ENCODE measurements at regions not wholly inside any gene's neighbourhood (a gene's known extent, or its start where the extent isn't known, plus 50 kb on each side); places are given as distances from the start of the nearest gene placed in this dataset.

GRCh38 chr12:123063535-123063934 lies 83.1 kb downstream of the ARL6IP4 start:
- peaks cover 14% of the 10 kb centered on the region for H3K4me1 Mint-ChIP-seq
- ATAC-seq (no peak), DNase-seq (no peak)
- H3K27me3 Mint-ChIP-seq = no peaks in the 10 kb centered on the region
- no peak overlapping the region for H3K4me3 Mint-ChIP-seq
- no peak overlapping the region for H3K27ac Mint-ChIP-seq
- CTCF ChIA-PET = interaction anchor here (1.1 to 5.6 kb wide), 3 partner anchors 12 to 43 kb away, joined by 3 to 30 read pairs (median 3); no protein-coding TSS in a partner anchor
- no peaks in the 10 kb centered on the region for H3K36me3 Mint-ChIP-seq
- H3K9me3 Mint-ChIP-seq (ENCODE audit: low read depth) = no peaks in the 10 kb centered on the region

GRCh38 chr12:123062681-123063486 lies 82.4 kb downstream of the ARL6IP4 start:
- peaks cover 14% of the 10 kb centered on the region for H3K4me1 Mint-ChIP-seq
- no peak overlapping the region for H3K27ac Mint-ChIP-seq
- DNase-seq (no peak), ATAC-seq (no peak)
- H3K36me3 Mint-ChIP-seq = no peaks in the 10 kb centered on the region
- no peaks in the 10 kb centered on the region for H3K9me3 Mint-ChIP-seq (ENCODE audit: low read depth)
- no peak overlapping the region for H3K4me3 Mint-ChIP-seq
- CTCF ChIA-PET = interaction anchor here (1.1 to 5.6 kb wide), 3 partner anchors 13 to 44 kb away, joined by 3 to 30 read pairs (median 3); no protein-coding TSS in a partner anchor
- no peaks in the 10 kb centered on the region for H3K27me3 Mint-ChIP-seq

GRCh38 chr12:123061441-123062205 lies 81.1 kb downstream of the ARL6IP4 start:
- Mint-ChIP-seq H3K36me3 (no peaks in the 10 kb centered on the region), H3K4me3 (no peak overlapping the region), H3K27me3 (no peaks in the 10 kb centered on the region), H3K27ac (no peak overlapping the region), H3K4me1 (peaks cover 14% of the 10 kb centered on the region), H3K9me3 (ENCODE audit: low read depth) (no peaks in the 10 kb centered on the region)
- no peak for ATAC-seq
- DNase-seq = no peak
- CTCF ChIA-PET = interaction anchor here (1.1 to 1.8 kb wide), 4 partner anchors 8 to 18 kb away, joined by 3 to 8 read pairs (median 4); no protein-coding TSS in a partner anchor

GRCh38 chr12:123059500-123059899 lies 79.0 kb downstream of the ARL6IP4 start:
- no peaks in the 10 kb centered on the region for H3K9me3 Mint-ChIP-seq (ENCODE audit: low read depth)
- H3K27me3 Mint-ChIP-seq = no peaks in the 10 kb centered on the region
- DNase-seq (no peak), ATAC-seq (no peak)
- CTCF ChIA-PET = interaction anchor here (0.6 to 2.5 kb wide), 3 partner anchors 15 to 179 kb away, joined by 3 to 9 read pairs (median 3); no protein-coding TSS in a partner anchor
- no peaks in the 10 kb centered on the region for H3K4me1 Mint-ChIP-seq
- no peak overlapping the region for H3K4me3 Mint-ChIP-seq
- H3K27ac Mint-ChIP-seq = no peak overlapping the region
- H3K36me3 Mint-ChIP-seq = no peaks in the 10 kb centered on the region

- H3K36me3 Mint-ChIP-seq = no peaks in the 10 kb centered on the region
- H3K4me3 Mint-ChIP-seq = no peak overlapping the region
- ATAC-seq = no peak
- no peaks in the 10 kb centered on the region for H3K9me3 Mint-ChIP-seq (ENCODE audit: low read depth)
- H3K27me3 Mint-ChIP-seq = no peaks in the 10 kb centered on the region
- no peak overlapping the region for H3K27ac Mint-ChIP-seq
- no peak for DNase-seq
- no peaks in the 10 kb centered on the region for H3K4me1 Mint-ChIP-seq
- CTCF ChIA-PET = interaction anchor here (0.5 to 2.5 kb wide), 4 partner anchors 15 to 179 kb away, joined by 3 to 9 read pairs (median 3); no protein-coding TSS in a partner anchor
Measured at GRCh38 chr12:123058980-123059379, 78.5 kb downstream of the ARL6IP4 start.

- H3K27ac Mint-ChIP-seq = no peak overlapping the region
- H3K4me3 Mint-ChIP-seq = no peak overlapping the region
- CTCF ChIA-PET = interaction anchor here (2.5 kb wide), 1 partner anchor 17 kb away, joined by 9 read pairs; no protein-coding TSS in a partner anchor
Measured at GRCh38 chr12:123058481-123058880, 78.0 kb downstream of the ARL6IP4 start.

GRCh38 chr12:123057513-123058265 lies 77.2 kb downstream of the ARL6IP4 start:
- no peaks in the 10 kb centered on the region for H3K27me3 Mint-ChIP-seq
- H3K9me3 Mint-ChIP-seq (ENCODE audit: low read depth) = no peaks in the 10 kb centered on the region
- H3K4me1 Mint-ChIP-seq = no peaks in the 10 kb centered on the region
- CTCF ChIA-PET = interaction anchor here (0.9 to 2.5 kb wide), 2 partner anchors 14 to 17 kb away, joined by 4 to 9 read pairs; no protein-coding TSS in a partner anchor
- H3K36me3 Mint-ChIP-seq = no peaks in the 10 kb centered on the region
- no peak for ATAC-seq
- no peak overlapping the region for H3K27ac Mint-ChIP-seq
- DNase-seq = no peak
- no peak overlapping the region for H3K4me3 Mint-ChIP-seq

More at GRCh38 chr12:123058481-123058880, 78.0 kb downstream of the ARL6IP4 start:
- H3K27me3 Mint-ChIP-seq = no peaks in the 10 kb centered on the region
- no peaks in the 10 kb centered on the region for H3K36me3 Mint-ChIP-seq
- DNase-seq (no peak), ATAC-seq (no peak)
- no peaks in the 10 kb centered on the region for H3K9me3 Mint-ChIP-seq (ENCODE audit: low read depth)
- H3K4me1 Mint-ChIP-seq = no peaks in the 10 kb centered on the region

- DNase-seq (no peak), ATAC-seq (no peak)
- H3K36me3 Mint-ChIP-seq = no peaks in the 10 kb centered on the region
- H3K4me1 Mint-ChIP-seq = no peaks in the 10 kb centered on the region
- no peaks in the 10 kb centered on the region for H3K27me3 Mint-ChIP-seq
- no peaks in the 10 kb centered on the region for H3K9me3 Mint-ChIP-seq (ENCODE audit: low read depth)
- H3K27ac Mint-ChIP-seq = no peak overlapping the region
- H3K4me3 Mint-ChIP-seq = no peak overlapping the region
- CTCF ChIA-PET = no interaction called here
Measured at GRCh38 chr12:123056709-123057108, 76.2 kb downstream of the ARL6IP4 start.

GRCh38 chr12:123056053-123056452 lies 75.6 kb downstream of the ARL6IP4 start:
- CTCF ChIA-PET = interaction anchor here (1.2 kb wide), 1 partner anchor 19 kb away, joined by 4 read pairs; no protein-coding TSS in a partner anchor
- no peaks in the 10 kb centered on the region for H3K36me3 Mint-ChIP-seq
- H3K27ac Mint-ChIP-seq = no peak overlapping the region
- H3K9me3 Mint-ChIP-seq (ENCODE audit: low read depth) = no peaks in the 10 kb centered on the region
- ATAC-seq = no peak
- H3K4me3 Mint-ChIP-seq = no peak overlapping the region
- peaks cover 5% of the 10 kb centered on the region for H3K4me1 Mint-ChIP-seq
- H3K27me3 Mint-ChIP-seq = no peaks in the 10 kb centered on the region
- DNase-seq = no peak

- Mint-ChIP-seq H3K27me3 (no peaks in the 10 kb centered on the region), H3K9me3 (ENCODE audit: low read depth) (no peaks in the 10 kb centered on the region), H3K4me3 (no peak overlapping the region), H3K27ac (no peak overlapping the region), H3K4me1 (peaks cover 9% of the 10 kb centered on the region), H3K36me3 (no peaks in the 10 kb centered on the region)
- CTCF ChIA-PET = interaction anchor here (0.9 to 1.2 kb wide), 2 partner anchors 12 to 20 kb away, joined by 4 read pairs; no protein-coding TSS in a partner anchor
- DNase-seq (no peak), ATAC-seq (no peak)
Measured at GRCh38 chr12:123055281-123055766, 74.8 kb downstream of the ARL6IP4 start.

GRCh38 chr12:123054371-123054770 lies 73.9 kb downstream of the ARL6IP4 start:
- CTCF ChIA-PET = interaction anchor here (1.0 kb wide), 1 partner anchor 11 kb away, joined by 4 read pairs; no protein-coding TSS in a partner anchor
- H3K4me3 Mint-ChIP-seq = no peak overlapping the region
- no peak for ATAC-seq
- no peaks in the 10 kb centered on the region for H3K27me3 Mint-ChIP-seq
- no peak overlapping the region for H3K27ac Mint-ChIP-seq
- H3K9me3 Mint-ChIP-seq (ENCODE audit: low read depth) = no peaks in the 10 kb centered on the region
- H3K4me1 Mint-ChIP-seq = peaks cover 9% of the 10 kb centered on the region
- no peaks in the 10 kb centered on the region for H3K36me3 Mint-ChIP-seq
- DNase-seq = no peak

GRCh38 chr12:123051556-123051955 lies 71.1 kb downstream of the ARL6IP4 start:
- H3K27ac Mint-ChIP-seq = no peak overlapping the region
- no peaks in the 10 kb centered on the region for H3K36me3 Mint-ChIP-seq

More at GRCh38 chr12:123051556-123051955, 71.1 kb downstream of the ARL6IP4 start:
- Mint-ChIP-seq H3K4me3 (no peak overlapping the region), H3K9me3 (ENCODE audit: low read depth) (no peaks in the 10 kb centered on the region), H3K4me1 (peaks cover 9% of the 10 kb centered on the region), H3K27me3 (no peaks in the 10 kb centered on the region)
- CTCF ChIA-PET = no interaction called here
- ATAC-seq (no peak), DNase-seq (no peak)

Measured in activated CD8-positive, alpha-beta memory T cell treated with anti-CD3 and anti-CD28 coated beads, Interleukin-2, amount 10 ng/mL, durations not matched to agents 7 days and 5 days (primary cell).